Gastrocnemius medialis (tissue), 4 donors: ENCODE measurements at regions not wholly inside any gene's neighbourhood (a gene's known extent, or its start where the extent isn't known, plus 50 kb on each side); places are given as distances from the start of the nearest gene placed in this dataset.

Source experiments
- ATAC-seq, 2 donors: fragments of 150-250 bp; one replicate each; pipeline ENCODE4 v1.9.1; 2016
- DNase-seq, 2 donors: peaks; one replicate each; pipeline ENCODE4 v3.0.0-alpha.2; 2019
- H3K27ac ChIP-seq, 4 donors: fragments of 200-600 bp; sonication (generic); 1 replicate in 1 of 4; 2 replicates in 3 of 4; pipeline ENCODE4 v1.5.1; 2016 to 2018; ENCODE audit warnings: mild to moderate bottlenecking in 2 of 4, moderate library complexity in 1 of 4
- H3K27me3 ChIP-seq, 3 donors: fragments of 200-600 bp; sonication (generic) in 2 of 3; 1 replicate in 1 of 3; 2 replicates in 2 of 3; pipeline versions ENCODE4 v1.5.1 to v1.6.0; 2016 to 2019; ENCODE audit warnings: mild to moderate bottlenecking in 1 of 3, moderate library complexity in 1 of 3
- H3K36me3 ChIP-seq, 2 donors: fragments of 200-600 bp; sonication (generic) in 1 of 2; one replicate each; pipeline ENCODE4 v1.5.1; 2017 to 2018
- H3K4me1 ChIP-seq, 2 donors: fragments of 200-600 bp; sonication (generic) in 1 of 2; one replicate each; pipeline ENCODE4 v1.5.1; 2016 to 2017; ENCODE audit warnings: mild to moderate bottlenecking in 2 of 2
- H3K4me3 ChIP-seq, 4 donors: fragments of 200-600 bp; sonication (generic) in 3 of 4; 1 replicate in 1 of 4; 2 replicates in 3 of 4; pipeline ENCODE4 v1.5.1; 2016 to 2019; ENCODE audit warnings: mild to moderate bottlenecking in 2 of 4
- H3K9me3 ChIP-seq, 3 donors: fragments of 200-600 bp; sonication (generic) in 2 of 3; 1 replicate in 1 of 3; 2 replicates in 2 of 3; pipeline ENCODE4 v1.5.1; 2016 to 2019
- POLR2A ChIP-seq, 2 donors: fragments of 450-650 bp; IDR thresholded peaks; one replicate each; pipeline ENCODE4 v1.6.1; 2017; ENCODE audit warnings: antibody characterized with exemption in 2 of 2, mild to moderate bottlenecking in 2 of 2, moderate library complexity in 2 of 2
- in situ Hi-C, 4 donors: fragments of 200-750 bp; cut with MboI; loops; one replicate each; pipeline versions ENCODE4 v1.15.0 to v1.8.0; 2017; ENCODE audit warnings: low sequenced_read_pairs in 4 of 4
- intact Hi-C: fragments of 100-400 bp; cut with DNase I; formaldehyde crosslinking; loops from one replicate; pipeline ENCODE4 v1.15.1; 2023; ENCODE audit warnings: low total_unique reads
- TF ChIP-seq, protein P1 (sequence below), 5 experiments: fragments of 450-650 bp in 3 of 5; fragments of 200-600 bp in 2 of 5; sonication (generic) in 2 of 5; IDR thresholded peaks in 4 of 5; conservative IDR thresholded peaks in 1 of 5; 1 replicate in 4 of 5; 2 replicates in 1 of 5; pipeline ENCODE4 v1.5.1; 2016 to 2019; ENCODE audit warnings: antibody characterized with exemption in 5 of 5, mild to moderate bottlenecking in 3 of 5, moderate library complexity in 3 of 5

DNA sequence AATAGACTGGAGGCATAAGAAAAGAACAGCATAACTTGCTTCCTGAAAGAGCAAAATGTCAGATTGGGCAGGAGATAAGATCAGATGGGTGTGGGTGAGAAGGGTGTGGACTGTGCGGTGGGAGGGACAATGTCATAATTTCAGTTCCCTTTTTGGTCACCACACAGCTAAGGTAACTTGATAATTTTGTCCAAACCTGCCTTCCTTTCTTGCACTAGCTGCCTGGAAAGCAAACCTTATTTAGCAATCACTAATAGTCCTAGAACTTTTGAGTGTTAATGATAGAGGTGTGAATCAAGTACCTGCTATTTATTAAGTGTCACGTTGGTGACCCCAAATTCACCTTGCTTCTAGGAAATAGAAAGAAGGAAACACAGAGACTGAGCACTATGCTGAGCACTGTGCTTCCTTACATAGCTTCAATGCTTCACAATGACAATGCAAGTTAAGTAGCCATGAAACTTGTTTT lies 72.4 kb upstream of the SP4 start:
- intact Hi-C loops, result no loop called here
- Histone ChIP-seq H3K27ac (no peak overlapping the region), H3K27me3 (no peaks in the 10 kb centered on the region), H3K36me3 (no peaks in the 10 kb centered on the region), H3K4me3 (no peak overlapping the region), H3K4me1 (no peaks in the 10 kb centered on the region), H3K9me3 (no peaks in the 10 kb centered on the region)
- DNase-seq (no peak), ATAC-seq (no peak)
- TF ChIP-seq POLR2A (IDR thresholded peaks at IDR 0.05), result no peak
- TF ChIP-seq, protein P1, sequence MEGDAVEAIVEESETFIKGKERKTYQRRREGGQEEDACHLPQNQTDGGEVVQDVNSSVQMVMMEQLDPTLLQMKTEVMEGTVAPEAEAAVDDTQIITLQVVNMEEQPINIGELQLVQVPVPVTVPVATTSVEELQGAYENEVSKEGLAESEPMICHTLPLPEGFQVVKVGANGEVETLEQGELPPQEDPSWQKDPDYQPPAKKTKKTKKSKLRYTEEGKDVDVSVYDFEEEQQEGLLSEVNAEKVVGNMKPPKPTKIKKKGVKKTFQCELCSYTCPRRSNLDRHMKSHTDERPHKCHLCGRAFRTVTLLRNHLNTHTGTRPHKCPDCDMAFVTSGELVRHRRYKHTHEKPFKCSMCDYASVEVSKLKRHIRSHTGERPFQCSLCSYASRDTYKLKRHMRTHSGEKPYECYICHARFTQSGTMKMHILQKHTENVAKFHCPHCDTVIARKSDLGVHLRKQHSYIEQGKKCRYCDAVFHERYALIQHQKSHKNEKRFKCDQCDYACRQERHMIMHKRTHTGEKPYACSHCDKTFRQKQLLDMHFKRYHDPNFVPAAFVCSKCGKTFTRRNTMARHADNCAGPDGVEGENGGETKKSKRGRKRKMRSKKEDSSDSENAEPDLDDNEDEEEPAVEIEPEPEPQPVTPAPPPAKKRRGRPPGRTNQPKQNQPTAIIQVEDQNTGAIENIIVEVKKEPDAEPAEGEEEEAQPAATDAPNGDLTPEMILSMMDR (IDR thresholded peaks at IDR 0.05 in 4 of 5, conservative IDR thresholded peaks at IDR 0.05 in 1 of 5), result no peak
- in situ Hi-C loops, result no loop called here

DNA sequence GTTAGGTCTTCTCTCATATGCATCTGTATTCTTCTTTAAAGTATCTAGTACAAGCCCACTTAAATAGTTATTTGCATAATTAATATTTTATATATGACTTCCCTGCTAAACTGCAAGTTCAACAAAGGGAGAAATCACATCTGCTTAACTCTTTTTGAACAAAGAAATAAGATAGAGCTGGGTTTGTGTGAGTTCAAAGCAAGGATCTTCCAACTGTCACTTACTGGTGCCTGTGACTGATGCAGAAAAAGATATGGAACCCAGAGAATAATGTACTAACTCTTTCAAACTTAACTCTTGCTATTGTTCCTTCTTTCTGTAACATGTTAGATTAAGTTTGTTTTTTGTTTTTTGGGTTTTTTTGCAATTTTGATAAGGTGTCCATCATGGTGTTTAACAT lies 71.3 kb upstream of the SP4 start:
- Histone ChIP-seq H3K9me3 (no peaks in the 10 kb centered on the region), H3K27ac (no peak overlapping the region), H3K4me1 (no peaks in the 10 kb centered on the region), H3K36me3 (no peaks in the 10 kb centered on the region), H3K27me3 (no peaks in the 10 kb centered on the region), H3K4me3 (no peak overlapping the region)
- in situ Hi-C loops, result no loop called here
- TF ChIP-seq, protein P1 (IDR thresholded peaks at IDR 0.05 in 4 of 5, conservative IDR thresholded peaks at IDR 0.05 in 1 of 5), result no peak
- no peak for TF ChIP-seq POLR2A (IDR thresholded peaks at IDR 0.05)
- ATAC-seq (no peak), DNase-seq (no peak)
- intact Hi-C loops, result no loop called here

DNA sequence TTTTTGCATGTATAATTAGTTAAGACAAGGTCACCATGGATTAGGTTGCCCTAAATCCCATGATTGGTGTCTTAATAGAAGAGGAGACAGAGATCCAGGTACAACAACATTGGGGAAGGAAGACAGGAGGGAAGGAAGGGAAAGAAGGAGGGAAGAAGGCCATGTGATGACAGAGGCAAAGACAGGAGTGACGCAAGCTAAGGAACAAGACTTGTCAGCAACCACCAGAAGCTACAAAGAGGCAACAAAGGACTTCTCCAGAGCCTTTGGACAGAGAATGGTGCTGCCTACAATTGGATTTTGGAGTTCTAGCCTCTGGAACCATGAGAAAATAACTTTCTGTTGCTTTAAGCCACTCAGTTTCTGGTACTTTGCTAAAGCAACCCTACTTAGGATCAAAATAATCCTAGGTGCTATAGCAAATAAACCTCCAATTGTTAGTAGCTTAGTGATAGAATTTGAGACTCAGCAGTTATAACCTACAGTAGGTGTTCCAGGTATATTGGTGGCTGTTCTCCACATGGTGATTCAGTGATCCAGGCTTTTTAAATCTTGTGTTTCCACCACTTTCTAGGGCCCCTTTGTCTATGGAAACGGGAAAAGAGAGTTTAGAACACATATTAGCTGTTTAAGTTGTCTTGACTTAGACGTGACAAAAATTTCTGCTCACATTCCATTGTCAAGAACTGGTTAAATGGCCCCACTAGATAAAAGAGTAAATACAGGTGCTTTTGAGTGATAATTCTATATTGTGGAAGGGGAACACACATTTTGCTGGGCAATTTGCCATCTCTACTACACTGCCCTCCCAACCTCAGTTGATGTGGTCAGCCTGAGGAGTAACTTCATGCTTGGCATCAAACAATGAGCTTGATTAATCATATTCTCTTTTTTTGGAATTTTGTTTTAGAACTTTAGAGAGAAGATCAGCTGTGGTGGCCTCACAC lies 70.5 kb upstream of the SP4 start:
- Histone ChIP-seq H3K36me3 (no peaks in the 10 kb centered on the region), H3K27ac (no peak overlapping the region), H3K4me3 (no peak overlapping the region), H3K4me1 (no peaks in the 10 kb centered on the region), H3K27me3 (no peaks in the 10 kb centered on the region), H3K9me3 (no peaks in the 10 kb centered on the region)
- TF ChIP-seq, protein P1 (IDR thresholded peaks at IDR 0.05 in 4 of 5, conservative IDR thresholded peaks at IDR 0.05 in 1 of 5), result no peak
- no peak for TF ChIP-seq POLR2A (IDR thresholded peaks at IDR 0.05)
- in situ Hi-C loops (no loop called here), intact Hi-C loops (no loop called here)
- DNase-seq (no peak), ATAC-seq (no peak)

DNA sequence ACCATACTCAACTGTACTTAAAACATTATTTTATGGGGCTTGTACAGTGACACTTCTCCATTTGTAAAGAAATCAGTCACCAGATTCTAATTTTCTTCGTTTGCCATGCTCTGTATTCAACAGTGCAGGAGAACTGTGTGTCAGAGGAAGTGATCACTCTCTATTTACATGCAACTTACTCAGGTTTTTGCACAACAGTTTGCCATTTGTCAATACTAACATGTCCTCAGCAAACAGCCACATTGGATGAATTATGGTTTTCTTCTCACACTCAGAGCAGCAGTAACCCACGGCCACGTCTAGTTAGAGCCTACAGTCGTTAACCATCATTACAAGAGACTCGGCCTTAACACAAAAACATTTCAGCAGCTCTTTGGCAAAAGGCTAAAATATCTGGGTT lies 69.2 kb upstream of the SP4 start:
- no peak for TF ChIP-seq POLR2A (IDR thresholded peaks at IDR 0.05)
- TF ChIP-seq, protein P1 (IDR thresholded peaks at IDR 0.05 in 4 of 5, conservative IDR thresholded peaks at IDR 0.05 in 1 of 5), result no peak
- DNase-seq, result no peak
- no peak for ATAC-seq
- in situ Hi-C loops, result no loop called here
- H3K36me3 ChIP-seq, result no peaks in the 10 kb centered on the region
- intact Hi-C loops, result no loop called here
- no peaks in the 10 kb centered on the region for H3K4me1 ChIP-seq
- H3K27ac ChIP-seq, result no peak overlapping the region
- no peaks in the 10 kb centered on the region for H3K9me3 ChIP-seq
- H3K4me3 ChIP-seq, result no peak overlapping the region
- no peaks in the 10 kb centered on the region for H3K27me3 ChIP-seq
